ENCODE measurements at regions not wholly inside any gene's neighbourhood (a gene's known extent, or its start where the extent isn't known, plus 50 kb on each side); places are given as distances from the start of the nearest gene placed in this dataset.
"Not testable (repeated sequence)": the region's sequence is repeated elsewhere in the genome, so short reads cannot be mapped to it uniquely, and the experiment has no call there.

DNA sequence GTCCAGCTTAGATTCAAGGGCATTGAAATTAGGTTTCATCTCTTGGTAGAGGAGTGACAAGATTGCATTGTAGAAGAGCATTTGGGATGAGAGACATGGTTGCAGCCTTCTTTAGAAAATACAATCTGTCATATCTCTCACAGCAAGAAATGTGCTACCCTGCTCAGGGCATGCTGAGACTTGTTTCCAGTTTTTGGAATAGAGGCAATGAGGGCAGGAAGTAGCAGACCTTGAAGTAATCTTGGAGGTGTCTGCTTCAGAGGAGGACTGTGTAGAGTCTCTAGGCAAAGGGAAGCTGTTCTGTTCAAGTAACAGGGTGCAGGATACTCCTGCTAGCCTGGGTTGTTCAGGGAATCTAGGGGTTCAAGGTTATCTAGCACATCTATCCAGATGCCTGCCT lies 116.1 kb upstream of the ZNF827 start:
- Mint-ChIP-seq H3K4me1 (no peaks in the 10 kb centered on the region), H3K36me3 (no peaks in the 10 kb centered on the region), H3K9me3 (no peaks in the 10 kb centered on the region), H3K27ac (no peak overlapping the region), H3K4me3 (no peak overlapping the region)
- ATAC-seq (no peak), DNase-seq (ENCODE audit: low spot score in 2 of 2) (no peak)

DNA sequence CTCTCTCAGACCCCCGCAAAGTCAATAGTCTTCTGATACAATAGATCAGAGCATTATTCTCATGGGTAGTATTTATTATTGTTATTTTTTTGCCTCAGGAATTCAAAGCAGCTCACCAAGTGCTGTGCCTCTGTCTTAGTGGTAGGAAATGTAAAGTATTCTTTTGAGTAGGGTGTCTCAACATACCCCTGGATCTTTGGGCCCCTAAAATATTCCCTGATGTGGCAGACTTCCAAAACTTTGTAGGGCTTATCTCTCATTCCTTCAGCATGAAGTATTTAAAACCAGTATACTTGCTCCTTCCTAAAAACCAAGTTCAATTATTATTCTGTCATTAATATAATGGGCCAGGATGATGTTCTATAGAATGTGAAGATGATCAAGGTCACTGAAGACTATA lies 115.3 kb upstream of the ZNF827 start:
- ATAC-seq, result no peak
- Mint-ChIP-seq H3K36me3 (no peaks in the 10 kb centered on the region), H3K27ac (no peak overlapping the region), H3K9me3 (no peaks in the 10 kb centered on the region), H3K4me3 (no peak overlapping the region), H3K4me1 (no peaks in the 10 kb centered on the region)
- no peak for DNase-seq (ENCODE audit: low spot score in 2 of 2)

DNA sequence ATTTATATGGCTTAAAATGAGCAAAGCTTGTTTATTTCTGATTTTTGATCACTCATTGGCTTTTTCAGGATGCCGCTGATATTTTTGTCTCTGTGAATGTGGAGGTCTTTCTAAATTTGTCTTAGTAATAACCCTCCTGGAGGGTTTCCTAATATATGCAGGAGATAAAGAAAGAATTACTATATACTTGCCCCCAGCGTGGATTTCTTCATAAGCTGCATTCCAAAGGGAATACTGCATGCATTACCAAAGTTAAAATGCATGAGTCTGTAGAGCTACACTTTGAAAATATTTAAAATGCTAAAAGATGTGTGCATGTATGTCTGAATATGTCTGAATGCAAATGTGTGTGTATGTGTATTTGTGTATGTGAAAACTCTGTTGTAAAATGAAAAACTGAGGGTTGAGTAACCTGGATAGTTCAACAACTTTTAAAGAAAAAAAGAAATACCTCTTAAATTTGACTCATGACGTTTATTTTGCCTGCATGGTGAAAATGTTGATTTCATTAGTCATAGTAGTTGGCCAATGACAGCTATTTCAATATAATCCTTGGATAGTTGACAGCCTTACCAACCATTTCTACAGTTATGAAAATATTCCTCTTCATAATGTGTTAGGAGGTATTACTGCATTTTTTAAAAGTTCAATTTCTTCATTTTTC lies 113.2 kb upstream of the ZNF827 start:
- H3K9me3 Mint-ChIP-seq, result no peaks in the 10 kb centered on the region
- H3K27ac Mint-ChIP-seq, result no peak overlapping the region
- ATAC-seq (no peak), DNase-seq (ENCODE audit: low spot score in 2 of 2) (no peak)
- H3K4me1 Mint-ChIP-seq, result no peaks in the 10 kb centered on the region
- H3K36me3 Mint-ChIP-seq, result no peaks in the 10 kb centered on the region
- no peak overlapping the region for H3K4me3 Mint-ChIP-seq

DNA sequence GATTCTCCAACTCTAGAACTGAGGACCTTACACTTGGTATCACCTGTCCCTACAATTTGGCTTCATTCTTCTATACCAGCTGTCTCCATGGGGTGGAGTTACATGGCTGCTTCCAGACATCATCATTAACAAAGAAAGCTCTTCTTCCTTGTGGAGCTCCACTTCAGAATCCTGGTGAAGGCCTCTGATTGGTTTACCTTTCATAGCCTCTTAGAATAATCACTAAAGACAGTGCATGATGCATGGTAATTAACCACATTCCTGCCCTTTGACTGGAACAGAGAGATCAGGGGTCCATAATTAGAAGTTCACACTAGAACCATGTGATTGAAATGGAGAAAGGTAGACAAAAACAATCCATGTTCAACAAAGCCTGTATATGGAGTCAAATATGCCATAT lies 112.6 kb upstream of the ZNF827 start:
- DNase-seq (ENCODE audit: low spot score in 2 of 2) (no peak), ATAC-seq (no peak)
- Mint-ChIP-seq H3K9me3 (no peaks in the 10 kb centered on the region), H3K36me3 (no peaks in the 10 kb centered on the region), H3K27ac (no peak overlapping the region), H3K4me1 (no peaks in the 10 kb centered on the region), H3K4me3 (no peak overlapping the region)

DNA sequence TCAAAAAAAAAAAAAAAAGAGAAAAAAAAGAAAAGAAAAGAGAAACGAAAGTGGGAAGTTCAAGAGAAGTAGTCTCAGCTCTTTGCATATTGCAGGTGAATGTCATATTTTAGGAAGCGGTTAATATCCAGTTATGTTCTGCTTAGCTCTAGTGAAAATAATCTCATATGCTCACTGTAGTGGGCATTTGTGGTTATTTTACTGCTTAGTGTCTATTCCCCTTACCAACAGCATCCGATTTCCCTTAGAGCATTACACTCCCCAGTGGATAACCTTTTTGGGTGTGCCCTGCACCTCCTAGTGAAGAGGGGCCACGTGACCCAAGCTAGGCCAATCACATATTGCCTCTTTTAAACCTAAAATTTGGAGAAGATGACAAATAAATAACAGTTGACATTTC lies 111.2 kb upstream of the ZNF827 start:
- H3K4me3 Mint-ChIP-seq, result no peak overlapping the region
- no peaks in the 10 kb centered on the region for H3K4me1 Mint-ChIP-seq
- H3K9me3 Mint-ChIP-seq, result no peaks in the 10 kb centered on the region
- no peak overlapping the region for H3K27ac Mint-ChIP-seq
- DNase-seq (ENCODE audit: low spot score in 2 of 2) (no peak), ATAC-seq (no peak)
- no peaks in the 10 kb centered on the region for H3K36me3 Mint-ChIP-seq

DNA sequence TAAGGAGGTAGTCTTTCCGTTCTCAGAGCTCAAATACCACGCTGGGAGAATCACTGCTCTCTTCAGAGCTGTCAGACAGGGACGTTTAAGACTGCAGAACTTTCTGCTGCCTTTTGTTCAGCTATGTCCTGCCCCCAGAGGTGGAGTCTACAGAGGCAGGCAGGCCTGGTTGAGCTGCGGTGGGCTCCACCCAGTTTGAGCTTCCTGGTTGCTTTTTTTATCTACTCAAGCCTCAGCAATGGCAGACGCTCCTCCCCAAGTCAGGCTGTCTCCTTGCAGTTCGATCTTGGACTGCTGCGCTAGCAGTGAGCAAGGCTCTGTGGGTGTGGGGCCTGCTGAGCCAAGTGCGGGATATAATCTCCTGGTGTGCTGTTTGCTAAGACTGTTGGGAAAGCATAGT lies 109.1 kb upstream of the ZNF827 start:
- H3K27ac Mint-ChIP-seq; DNase-seq (ENCODE audit: low spot score in 2 of 2); ATAC-seq; H3K9me3 Mint-ChIP-seq; H3K4me1 Mint-ChIP-seq; H3K36me3 Mint-ChIP-seq; H3K4me3 Mint-ChIP-seq: not testable (repeated sequence)

DNA sequence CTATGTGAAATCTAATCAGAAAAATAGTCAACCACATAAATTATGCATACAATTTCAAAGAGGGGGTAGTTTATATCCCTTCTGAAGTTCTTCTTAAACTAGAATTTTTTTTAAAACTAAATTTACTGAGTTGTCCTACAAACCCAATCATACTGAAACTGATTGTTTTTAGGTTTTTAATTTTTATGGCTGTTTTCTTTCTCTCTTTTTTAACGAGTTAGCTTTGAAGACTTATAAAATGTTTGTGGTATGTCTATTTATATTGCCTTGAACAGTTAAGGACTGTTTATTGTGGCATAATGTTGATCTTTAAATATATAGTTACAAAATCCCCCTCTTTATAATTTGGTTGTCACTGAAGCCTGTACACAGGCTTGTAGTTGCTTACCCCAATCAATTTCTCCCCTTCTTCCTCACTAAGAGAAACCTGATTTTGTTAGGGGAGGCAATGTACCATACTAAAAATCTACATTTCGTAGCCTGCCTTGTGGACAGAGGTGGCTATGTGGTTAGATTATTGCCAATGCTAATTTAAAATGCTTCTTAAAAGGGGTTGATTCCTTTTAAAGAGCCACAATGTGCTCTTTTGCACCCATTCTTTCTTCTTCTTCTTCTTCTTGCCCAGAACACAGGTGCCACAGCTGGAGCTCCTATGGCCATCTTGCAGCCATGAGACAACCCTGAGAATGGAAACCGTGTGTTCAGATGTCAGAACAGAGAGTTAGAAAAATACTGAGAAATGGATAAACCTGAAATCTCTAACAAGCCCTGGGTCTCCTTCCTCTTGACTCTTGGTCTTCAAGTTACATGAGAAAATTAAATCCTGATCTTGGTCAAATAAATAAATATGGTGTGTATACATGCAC lies 102.7 kb upstream of the ZNF827 start:
- H3K4me1 Mint-ChIP-seq, result no peaks in the 10 kb centered on the region
- DNase-seq (ENCODE audit: low spot score in 2 of 2), result no peak
- H3K27ac Mint-ChIP-seq, result no peak overlapping the region
- H3K9me3 Mint-ChIP-seq, result no peaks in the 10 kb centered on the region
- no peak for ATAC-seq
- no peaks in the 10 kb centered on the region for H3K36me3 Mint-ChIP-seq
- H3K4me3 Mint-ChIP-seq, result no peak overlapping the region

DNA sequence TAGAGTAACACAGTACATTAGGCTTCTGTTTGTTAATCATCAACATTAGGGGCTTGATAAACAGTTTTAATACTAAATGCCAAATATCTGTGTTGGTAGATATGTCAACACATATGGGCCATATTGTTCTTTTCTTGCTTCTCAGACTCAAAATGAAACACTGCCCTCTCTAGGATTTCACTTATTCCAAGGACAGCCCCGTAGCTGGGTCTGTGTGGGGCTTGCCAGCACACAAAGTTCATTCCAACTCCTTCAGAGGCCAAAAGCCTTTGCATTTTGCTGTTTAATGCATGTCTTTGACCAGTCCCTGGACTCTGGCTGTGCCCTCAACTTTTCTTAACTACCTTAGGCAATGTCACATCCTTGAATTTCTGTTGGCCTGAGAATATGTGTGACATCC lies 102.0 kb upstream of the ZNF827 start:
- DNase-seq (ENCODE audit: low spot score in 2 of 2) (no peak), ATAC-seq (no peak)
- no peak overlapping the region for H3K4me3 Mint-ChIP-seq
- H3K4me1 Mint-ChIP-seq, result no peaks in the 10 kb centered on the region
- no peak overlapping the region for H3K27ac Mint-ChIP-seq
- H3K36me3 Mint-ChIP-seq, result no peaks in the 10 kb centered on the region
- no peaks in the 10 kb centered on the region for H3K9me3 Mint-ChIP-seq

DNA sequence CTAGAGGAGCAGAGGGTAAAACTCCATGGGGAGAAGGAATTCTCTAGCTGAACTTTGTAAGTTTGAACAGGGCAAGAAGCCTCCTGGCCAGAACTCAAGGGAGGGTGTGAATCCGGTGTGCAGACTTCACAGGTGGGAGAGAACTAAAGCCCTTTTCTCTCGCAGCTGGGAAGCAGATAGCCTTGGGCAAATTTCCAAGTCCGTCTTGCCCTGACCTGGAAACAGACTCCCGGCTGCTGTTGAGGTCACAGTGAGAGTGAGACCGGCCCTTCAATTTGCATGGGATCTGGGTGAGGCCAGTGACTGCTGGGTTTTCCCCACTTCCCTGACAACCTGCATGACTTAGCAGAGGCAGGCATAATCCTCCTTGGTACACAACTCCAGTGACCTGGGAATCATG lies 94.5 kb upstream of the ZNF827 start:
- DNase-seq (ENCODE audit: low spot score in 2 of 2) (no peak), ATAC-seq (no peak)
- Mint-ChIP-seq H3K27ac (no peak overlapping the region), H3K9me3 (no peaks in the 10 kb centered on the region), H3K4me1 (peaks cover 12% of the 10 kb centered on the region), H3K4me3 (no peak overlapping the region), H3K36me3 (no peaks in the 10 kb centered on the region)

DNA sequence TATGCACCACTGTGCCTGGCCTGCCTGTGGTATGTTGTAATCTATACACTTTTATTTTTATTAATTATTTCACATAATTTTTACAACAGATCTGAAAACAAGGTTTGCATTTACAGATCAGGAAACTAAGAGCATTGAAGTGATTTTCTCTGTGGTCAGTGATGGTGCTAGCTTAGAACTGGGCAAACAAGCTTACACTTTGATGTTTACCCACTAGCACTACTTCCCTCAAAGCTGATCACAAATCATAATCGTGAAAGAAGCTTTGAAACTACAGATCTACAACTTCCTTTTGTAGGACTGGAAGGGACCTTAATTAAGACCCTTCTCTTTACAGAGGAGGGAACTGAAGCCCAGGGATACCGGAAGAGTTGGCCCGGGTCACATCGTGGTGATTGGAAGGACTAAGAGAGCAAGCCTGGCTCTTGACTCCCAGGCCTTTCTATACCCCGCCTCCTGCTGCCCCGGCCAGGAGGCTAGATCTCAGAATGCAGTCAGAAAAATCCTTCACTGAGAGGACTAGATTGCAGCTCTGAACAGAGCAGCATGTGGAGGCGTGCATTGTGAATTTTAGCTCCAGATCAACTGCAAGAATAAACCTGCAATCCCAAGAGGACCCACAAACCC lies 93.7 kb upstream of the ZNF827 start:
- H3K4me3 Mint-ChIP-seq, result no peak overlapping the region
- DNase-seq (ENCODE audit: low spot score in 2 of 2) (no peak), ATAC-seq (no peak)
- no peaks in the 10 kb centered on the region for H3K36me3 Mint-ChIP-seq
- H3K9me3 Mint-ChIP-seq, result no peaks in the 10 kb centered on the region
- H3K4me1 Mint-ChIP-seq, result peaks cover 12% of the 10 kb centered on the region
- H3K27ac Mint-ChIP-seq, result no peak overlapping the region

DNA sequence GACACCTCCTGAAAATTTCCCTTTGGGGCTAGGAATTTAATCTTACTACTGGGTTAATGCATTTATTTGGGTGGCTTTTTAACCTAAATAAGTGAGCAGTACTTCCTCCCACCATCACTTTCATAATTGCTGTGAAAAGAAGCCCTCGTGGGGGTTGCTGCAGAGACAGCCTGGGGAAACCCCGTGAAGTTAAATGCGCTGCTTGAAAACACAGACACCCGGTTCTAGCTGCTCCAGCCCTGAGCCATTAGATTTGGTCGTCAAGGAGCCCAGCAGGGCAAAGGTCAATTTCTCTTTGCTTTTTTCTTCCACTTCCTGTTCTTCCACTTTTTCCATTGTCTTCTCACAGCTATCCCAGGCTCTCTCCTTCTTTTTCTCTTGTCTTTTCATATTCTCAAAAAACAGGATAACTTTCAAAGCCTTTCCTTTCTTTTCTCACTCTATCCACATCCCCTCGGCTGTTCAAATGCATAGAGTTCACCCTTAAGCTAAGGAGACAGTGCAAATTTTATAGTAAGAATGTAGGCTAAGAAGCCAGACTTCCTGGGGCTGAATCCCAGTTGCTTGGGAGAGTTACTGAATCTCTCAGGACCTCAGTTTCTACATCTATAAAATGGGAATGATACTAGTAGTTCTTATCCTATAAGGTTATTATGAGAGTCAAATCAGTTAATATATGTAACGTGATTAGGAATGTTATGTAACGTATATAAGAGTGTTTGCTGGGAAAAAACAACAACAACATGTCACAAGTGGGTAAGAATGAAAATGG lies 91.5 kb upstream of the ZNF827 start:
- Mint-ChIP-seq H3K9me3 (no peaks in the 10 kb centered on the region), H3K36me3 (no peaks in the 10 kb centered on the region), H3K4me3 (no peak overlapping the region), H3K4me1 (peaks cover 12% of the 10 kb centered on the region), H3K27ac (no peak overlapping the region)
- DNase-seq (ENCODE audit: low spot score in 2 of 2) (no peak), ATAC-seq (peak; percentile 75)

DNA sequence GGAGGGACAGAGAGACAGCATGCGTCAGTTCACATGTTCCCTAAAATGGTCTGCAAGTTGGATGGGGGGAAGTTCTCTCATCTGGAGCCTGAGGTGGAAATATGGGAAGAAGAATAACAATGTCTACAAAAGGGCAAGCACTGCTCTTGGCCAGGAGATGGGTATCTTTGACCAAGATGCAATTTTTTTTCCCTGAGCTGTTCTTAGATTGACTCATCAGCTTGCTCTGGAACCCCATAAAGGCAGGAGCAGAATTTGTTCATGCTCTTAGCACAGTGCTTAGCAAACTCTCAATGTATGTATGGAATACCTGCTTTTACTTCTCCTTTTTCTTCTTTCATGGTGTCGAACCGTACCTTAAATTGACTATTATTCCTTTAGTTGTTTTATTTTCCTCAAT lies 90.5 kb upstream of the ZNF827 start:
- H3K4me3 Mint-ChIP-seq, result no peak overlapping the region
- no peaks in the 10 kb centered on the region for H3K9me3 Mint-ChIP-seq
- ATAC-seq (no peak), DNase-seq (ENCODE audit: low spot score in 2 of 2) (no peak)
- H3K27ac Mint-ChIP-seq, result no peak overlapping the region
- H3K4me1 Mint-ChIP-seq, result peaks cover 12% of the 10 kb centered on the region
- H3K36me3 Mint-ChIP-seq, result no peaks in the 10 kb centered on the region

DNA sequence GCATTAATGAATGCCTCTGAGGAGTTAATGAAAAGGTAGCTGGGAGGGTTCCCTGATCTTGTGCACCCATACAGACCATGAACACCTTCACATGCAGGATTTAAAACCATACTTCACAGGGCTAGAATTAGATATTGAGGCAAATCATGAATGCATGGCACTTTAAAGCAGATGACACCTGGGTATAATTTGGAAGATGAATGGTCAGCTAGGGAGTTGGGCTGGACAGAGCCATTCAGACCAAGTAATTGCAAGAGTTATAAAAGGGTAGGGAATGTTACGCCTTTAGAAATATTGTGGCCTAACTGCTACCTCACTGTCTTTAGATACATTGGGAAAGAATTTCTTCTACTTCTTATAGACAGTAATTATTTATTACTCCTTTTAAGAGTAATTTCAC lies 89.1 kb upstream of the ZNF827 start:
- H3K36me3 Mint-ChIP-seq, result no peaks in the 10 kb centered on the region
- no peaks in the 10 kb centered on the region for H3K9me3 Mint-ChIP-seq
- no peak overlapping the region for H3K4me3 Mint-ChIP-seq
- H3K27ac Mint-ChIP-seq, result no peak overlapping the region
- DNase-seq (ENCODE audit: low spot score in 2 of 2), result no peak
- no peak for ATAC-seq
- H3K4me1 Mint-ChIP-seq, result peaks cover 12% of the 10 kb centered on the region

DNA sequence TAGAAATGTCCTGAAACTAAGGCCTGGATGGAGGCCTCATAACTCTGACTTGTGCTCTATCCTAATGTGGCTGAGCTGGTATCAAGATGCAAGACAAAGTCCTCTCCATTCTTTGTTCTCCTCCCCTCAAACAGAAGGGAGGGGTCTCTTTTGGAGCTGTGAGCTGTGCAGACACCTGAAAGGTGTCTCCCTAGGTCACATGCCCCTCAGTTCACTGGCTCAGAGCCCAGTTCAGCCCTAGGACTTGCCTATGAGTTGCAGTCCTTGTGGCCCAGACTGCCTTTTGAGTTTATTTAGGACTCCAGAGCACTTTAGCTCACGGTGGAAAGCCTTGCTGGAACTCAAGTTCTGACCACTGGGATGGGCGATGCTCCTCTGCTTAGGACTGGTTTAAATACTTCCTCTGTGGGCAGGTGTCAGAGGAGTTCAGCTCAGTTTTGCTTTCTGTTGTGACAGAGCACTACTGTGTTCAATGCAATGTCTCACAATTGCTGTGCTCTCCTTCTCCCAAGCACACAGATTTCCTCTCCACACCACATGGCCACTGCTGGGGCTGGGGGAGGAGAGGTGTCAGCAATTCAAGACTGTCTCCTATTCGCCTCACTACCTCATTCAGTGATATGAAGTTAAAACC lies 84.8 kb upstream of the ZNF827 start:
- DNase-seq (ENCODE audit: low spot score in 2 of 2) (no peak), ATAC-seq (peak; percentile 32)
- Mint-ChIP-seq H3K4me1 (no peaks in the 10 kb centered on the region), H3K9me3 (peaks cover 5% of the 10 kb centered on the region), H3K4me3 (no peak overlapping the region), H3K36me3 (no peaks in the 10 kb centered on the region), H3K27ac (no peak overlapping the region)

DNA sequence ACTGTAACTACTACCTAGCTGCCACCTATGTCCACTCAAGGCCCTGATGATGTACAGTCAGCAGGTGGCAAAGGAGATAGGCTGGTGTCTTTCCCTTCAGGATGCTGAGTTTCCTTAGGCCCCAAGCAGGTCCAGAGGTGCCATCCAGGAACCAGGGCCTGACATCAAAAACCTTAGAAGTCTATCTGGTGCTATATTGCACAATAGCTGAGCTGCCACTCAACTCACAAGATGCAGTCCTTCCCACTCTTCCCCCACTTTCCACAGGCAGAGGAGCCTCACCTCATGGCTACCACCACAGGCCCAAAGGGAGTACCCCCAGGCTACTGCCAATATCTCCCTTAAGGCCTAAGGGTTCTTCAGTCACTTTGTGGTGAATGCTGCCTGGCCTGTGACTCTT lies 83.9 kb upstream of the ZNF827 start:
- Mint-ChIP-seq H3K4me1 (no peaks in the 10 kb centered on the region), H3K36me3 (no peaks in the 10 kb centered on the region), H3K27ac (no peak overlapping the region), H3K4me3 (no peak overlapping the region), H3K9me3 (peaks cover 5% of the 10 kb centered on the region)
- DNase-seq (ENCODE audit: low spot score in 2 of 2), result no peak
- no peak for ATAC-seq

Data from stimulated activated effector memory CD8-positive, alpha-beta T cell treated with anti-CD3 and anti-CD28 coated beads, Interleukin-12 subunit alpha, Interleukin-12 subunit beta, amount 100 ng/mL, for 72 hours (primary cell).